HEK293T (cell line): ENCODE measurements at regions not wholly inside any gene's neighbourhood (a gene's known extent, or its start where the extent isn't known, plus 50 kb on each side); places are given as distances from the start of the nearest gene placed in this dataset.

Source experiments
- ARNT ChIP-seq: fragments of 450-650 bp; IDR thresholded peaks from 2 replicates; pipeline ENCODE4 v1.6.1; 2017; ENCODE audit warnings: mild to moderate bottlenecking
- CTBP1 ChIP-seq: fragments of 450-650 bp; IDR thresholded peaks from 2 replicates; pipeline ENCODE4 v1.6.1; 2016; ENCODE audit warnings: borderline replicate concordance
- ELF4 ChIP-seq: fragments of 450-650 bp; IDR thresholded peaks from 2 replicates; pipeline ENCODE4 v1.6.1; 2017; ENCODE audit warnings: antibody characterized with exemption
- FOXK2 ChIP-seq: fragments of 450-650 bp; IDR thresholded peaks from 2 replicates; pipeline ENCODE4 v1.6.1; 2016; ENCODE audit warnings: mild to moderate bottlenecking
- FOXM1 ChIP-seq: fragments of 450-650 bp; IDR thresholded peaks from 2 replicates; pipeline ENCODE4 v1.6.1; 2017; ENCODE audit warnings: mild to moderate bottlenecking, borderline replicate concordance
- NFRKB ChIP-seq: fragments of 450-650 bp; IDR thresholded peaks from 2 replicates; pipeline ENCODE4 v1.6.1; 2016; ENCODE audit warnings: mild to moderate bottlenecking, moderate library complexity
- SP1 ChIP-seq: fragments of 450-650 bp; IDR thresholded peaks from 2 replicates; pipeline ENCODE4 v1.6.1; 2017
- SUZ12 ChIP-seq: fragments of 450-650 bp; IDR thresholded peaks from 2 replicates; pipeline ENCODE4 v1.6.1; 2016; ENCODE audit warnings: mild to moderate bottlenecking
- ZNF384 ChIP-seq: fragments of 450-650 bp; IDR thresholded peaks from 2 replicates; pipeline ENCODE4 v1.6.1; 2016

DNA sequence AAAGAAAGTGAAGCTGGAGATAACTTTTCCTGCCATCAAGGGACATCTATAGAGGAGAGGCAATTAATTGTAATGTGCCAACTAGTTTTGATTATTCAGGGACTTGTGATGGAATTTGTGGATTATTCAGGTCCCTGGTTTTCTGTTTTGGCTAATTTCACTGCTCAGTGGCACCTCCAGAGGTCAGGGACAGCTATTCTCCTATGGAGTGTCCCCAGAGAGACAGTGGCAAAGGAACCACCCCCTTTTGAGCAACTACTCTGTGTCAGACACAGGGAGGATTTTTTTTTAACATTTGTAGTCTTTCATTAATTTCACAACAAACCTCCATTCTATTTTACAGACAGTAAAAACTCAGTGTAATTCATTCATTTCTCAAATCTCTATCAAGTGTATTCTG is 206.0 kb upstream of the SPRED2 start:
- TF ChIP-seq NFRKB (no peak), SUZ12 (no peak), CTBP1 (no peak), FOXM1 (no peak), ARNT (no peak), SP1 (no peak), ELF4 (no peak), FOXK2 (no peak), ZNF384 (no peak)
